Activated CD8-positive, alpha-beta memory T cell treated with anti-CD3 and anti-CD28 coated beads, Interleukin-2, amount 50 U/mL, for 24 hours (primary cell): ENCODE measurements at regions not wholly inside any gene's neighbourhood (a gene's known extent, or its start where the extent isn't known, plus 50 kb on each side); places are given as distances from the start of the nearest gene placed in this dataset.

Experiments
- DNase-seq: peaks from one replicate; pipeline ENCODE4 v3.0.0-alpha.2; 2020; ENCODE audit errors: extremely low read depth

DNA sequence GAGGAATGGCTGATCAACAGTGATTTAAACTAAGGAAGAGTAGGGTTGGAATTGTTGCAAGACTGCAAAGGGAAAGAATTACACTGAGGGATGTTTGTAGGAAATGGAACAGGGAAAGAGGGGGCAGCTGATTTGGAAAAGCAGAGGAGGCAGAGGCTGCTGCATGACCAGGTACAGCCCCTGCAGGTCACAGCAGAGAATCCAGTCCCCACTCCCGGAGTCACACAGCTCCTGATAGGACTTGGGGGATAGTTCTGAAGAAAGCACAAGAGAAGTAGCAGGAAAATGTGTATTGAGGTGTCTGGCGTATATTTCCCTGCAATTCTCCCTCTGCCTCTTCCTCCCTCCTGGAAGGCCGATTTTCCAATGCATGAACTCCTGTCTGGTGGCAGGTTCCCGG, 92.5 kb upstream of the PDE10A start:
- no peak for DNase-seq

- DNase-seq: no peak
Observed at GRCh38 chr6:165753506-165753905, 90.5 kb upstream of the PDE10A start.

DNA sequence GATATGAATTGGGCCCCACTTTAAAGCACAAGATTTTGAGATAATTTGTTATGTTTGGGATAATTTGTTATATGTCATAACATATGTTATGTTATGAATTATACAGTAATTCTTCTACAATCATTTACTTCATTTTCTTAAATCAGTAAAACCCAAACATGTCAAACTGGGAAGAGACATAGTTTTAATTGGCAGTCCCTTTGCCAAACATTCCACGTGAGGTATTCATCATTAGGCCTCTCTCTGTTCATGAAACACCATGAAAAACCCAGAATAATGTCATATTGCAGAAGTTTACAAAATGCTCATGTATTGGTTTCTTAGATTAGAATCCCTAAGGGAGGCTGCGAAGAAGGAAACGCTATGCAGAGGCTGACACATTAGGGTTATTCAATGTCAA, 89.4 kb upstream of the PDE10A start:
- DNase-seq: no peak

DNA sequence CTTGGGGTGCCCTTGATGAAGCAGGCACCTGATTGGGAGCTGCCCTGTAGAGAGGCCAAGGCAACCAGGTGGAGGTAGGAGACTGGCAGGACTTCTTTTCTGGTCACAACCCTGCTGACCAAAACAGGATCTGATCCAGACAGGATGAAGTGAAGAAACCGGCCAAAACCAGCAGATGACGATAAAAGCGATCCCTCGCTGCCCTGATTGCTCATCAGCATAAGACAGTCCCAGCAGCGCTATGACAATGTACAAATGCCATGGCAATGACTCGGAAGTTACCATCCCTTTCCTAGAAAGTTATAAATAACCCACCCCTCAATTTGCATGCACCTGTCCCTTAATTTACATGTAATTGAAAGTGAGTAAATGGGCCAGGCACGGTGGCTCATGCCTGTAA, 88.4 kb upstream of the PDE10A start:
- no peak for DNase-seq

GRCh38 chr6:165749163-165749562, 86.1 kb upstream of the PDE10A start:
- no peak for DNase-seq

- DNase-seq: no peak
Observed at GRCh38 chr6:165748390-165748789, 85.3 kb upstream of the PDE10A start.

GRCh38 chr6:165747963-165748362, 84.9 kb upstream of the PDE10A start:
- no peak for DNase-seq

GRCh38 chr6:165746331-165746730, 83.3 kb upstream of the PDE10A start:
- DNase-seq: no peak

DNA sequence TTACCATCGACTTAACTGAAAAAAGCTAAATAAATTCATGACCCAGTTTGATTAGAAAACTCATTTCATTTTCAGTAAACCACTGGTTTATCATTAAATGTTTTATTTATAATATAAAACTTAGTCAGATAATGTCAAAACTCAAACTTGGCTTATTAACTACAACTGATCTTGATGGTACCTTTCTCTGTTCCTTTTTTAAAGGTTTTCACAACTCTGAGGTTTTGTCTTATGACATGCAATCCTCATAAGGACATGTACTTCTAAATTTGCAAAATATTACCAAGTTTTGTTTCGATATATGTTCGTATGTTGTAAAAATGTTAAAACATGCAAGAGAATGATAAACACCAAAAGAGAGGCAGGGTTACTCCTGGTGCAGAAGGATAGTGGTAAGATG, 82.5 kb upstream of the PDE10A start:
- DNase-seq: no peak

DNA sequence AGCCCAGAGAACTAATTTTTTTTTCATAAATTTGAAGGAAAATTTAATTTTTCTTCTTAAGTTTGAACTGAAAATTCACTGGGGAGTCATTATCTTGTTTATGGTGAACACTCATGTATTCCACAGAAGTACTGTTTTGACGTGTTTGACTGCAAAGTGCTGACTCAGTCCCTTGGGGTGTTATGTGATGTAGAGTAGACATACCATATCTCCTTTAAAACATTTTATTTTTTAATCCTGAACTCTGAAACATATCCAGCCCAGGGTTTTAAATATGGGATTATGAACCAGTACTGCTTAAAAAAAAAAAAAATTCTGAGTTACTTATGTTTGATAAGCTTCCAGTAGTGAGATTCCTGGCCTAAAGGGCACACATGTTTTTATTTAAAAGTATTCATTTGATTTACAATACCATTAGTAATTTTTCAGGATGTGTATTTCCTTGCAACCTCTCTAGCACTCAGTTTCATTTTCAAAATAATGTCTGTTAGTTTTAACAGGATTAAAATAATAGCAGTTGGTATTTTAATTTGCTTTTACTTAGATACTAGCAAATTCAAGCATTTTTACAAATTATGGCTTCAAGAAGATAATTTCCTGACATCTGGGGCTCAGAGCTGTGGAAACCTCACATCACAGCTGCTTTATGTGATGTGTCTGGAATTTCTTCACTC, 81.7 kb upstream of the PDE10A start:
- no peak for DNase-seq

- DNase-seq: no peak
Observed at GRCh38 chr6:165743366-165743898, 80.4 kb upstream of the PDE10A start.

DNA sequence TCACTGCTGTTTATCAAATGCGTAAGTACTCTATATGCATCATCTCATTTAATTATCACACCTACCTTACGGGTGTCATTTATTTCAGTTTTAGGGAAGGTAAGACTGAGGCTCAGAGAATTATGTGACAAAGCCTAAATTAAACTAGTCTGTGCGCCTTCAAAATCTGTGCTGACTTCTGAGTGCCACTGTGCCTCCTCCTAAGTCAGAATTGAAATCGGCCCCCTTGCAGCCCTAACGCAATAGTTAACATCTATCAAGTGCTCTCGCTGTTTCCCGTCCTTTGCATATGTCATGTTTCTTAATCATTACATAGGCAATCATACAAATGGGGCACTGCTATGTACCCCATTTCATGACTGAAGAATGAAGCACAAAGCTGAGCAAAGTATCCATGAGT, 79.0 kb upstream of the PDE10A start:
- no peak for DNase-seq

DNA sequence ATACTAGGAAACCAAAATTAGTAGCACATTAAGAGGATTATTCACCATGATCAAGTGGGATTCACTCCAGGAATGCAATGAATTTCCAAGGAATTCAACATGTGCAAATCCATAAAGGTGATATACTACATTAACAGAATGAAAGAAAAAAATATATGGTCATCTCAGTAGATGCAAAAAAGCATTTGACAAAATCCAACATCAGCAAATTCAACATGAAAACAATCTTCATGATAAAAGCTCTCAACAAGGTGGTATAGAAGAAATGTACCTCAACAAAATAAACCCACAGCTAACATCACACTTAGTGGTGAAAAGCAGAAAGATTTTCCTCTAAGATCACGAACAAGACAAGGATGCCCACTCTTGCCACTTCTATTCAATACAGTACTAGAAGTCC, 74.4 kb upstream of the PDE10A start:
- DNase-seq: no peak

GRCh38 chr6:165735065-165735464, 72.0 kb upstream of the PDE10A start:
- DNase-seq: no peak

GRCh38 chr6:165733489-165733791, 70.4 kb upstream of the PDE10A start:
- DNase-seq: no peak

GRCh38 chr6:165732696-165733488, 69.9 kb upstream of the PDE10A start:
- no peak for DNase-seq

DNA sequence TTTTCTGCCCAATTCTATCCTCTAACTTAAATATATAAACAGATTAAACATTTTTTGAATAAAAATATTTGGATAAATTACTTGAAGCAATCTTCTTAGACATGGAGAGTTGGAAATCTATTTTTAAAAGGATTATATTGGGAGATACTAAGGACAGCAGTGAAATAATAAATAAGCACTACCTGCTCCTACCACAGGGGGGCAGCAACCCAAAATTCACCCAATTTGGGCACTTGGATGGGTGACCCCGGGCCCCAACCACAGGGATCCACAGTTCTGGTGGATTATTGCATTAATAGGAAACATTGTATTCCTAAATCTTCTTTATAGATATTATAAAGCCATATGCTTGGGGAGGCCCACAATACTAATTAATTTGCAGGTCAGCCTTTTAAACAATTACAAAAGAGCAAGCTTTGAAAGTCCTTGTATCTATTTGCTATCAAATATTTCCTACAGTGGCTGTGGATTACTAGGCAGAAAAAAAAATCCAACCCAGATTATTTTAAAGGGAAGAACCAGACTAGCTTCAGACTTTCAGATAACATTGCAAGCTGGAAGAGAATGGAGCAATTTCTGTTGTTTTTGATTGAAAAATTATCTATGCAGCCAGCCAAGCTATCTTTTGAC, 66.4 kb upstream of the PDE10A start:
- no peak for DNase-seq

DNA sequence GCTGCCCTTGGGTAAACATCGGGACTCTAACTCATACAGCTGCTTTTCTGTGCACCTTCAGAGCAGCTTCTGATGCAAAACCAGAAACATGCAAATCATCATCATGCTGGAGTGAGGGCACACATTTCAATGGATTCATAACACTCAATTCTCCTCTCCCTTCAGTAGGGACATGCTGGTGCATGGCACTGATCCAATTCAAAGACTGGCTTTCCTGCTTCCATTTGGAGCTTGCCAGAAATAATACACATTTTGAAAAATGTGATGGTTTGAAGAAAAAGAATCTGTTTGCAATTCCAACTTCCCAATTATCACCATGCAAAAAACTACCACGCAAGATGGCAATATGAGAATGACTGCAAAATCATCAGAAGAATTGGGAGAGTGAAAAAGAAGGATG, 65.2 kb upstream of the PDE10A start:
- no peak for DNase-seq

DNA sequence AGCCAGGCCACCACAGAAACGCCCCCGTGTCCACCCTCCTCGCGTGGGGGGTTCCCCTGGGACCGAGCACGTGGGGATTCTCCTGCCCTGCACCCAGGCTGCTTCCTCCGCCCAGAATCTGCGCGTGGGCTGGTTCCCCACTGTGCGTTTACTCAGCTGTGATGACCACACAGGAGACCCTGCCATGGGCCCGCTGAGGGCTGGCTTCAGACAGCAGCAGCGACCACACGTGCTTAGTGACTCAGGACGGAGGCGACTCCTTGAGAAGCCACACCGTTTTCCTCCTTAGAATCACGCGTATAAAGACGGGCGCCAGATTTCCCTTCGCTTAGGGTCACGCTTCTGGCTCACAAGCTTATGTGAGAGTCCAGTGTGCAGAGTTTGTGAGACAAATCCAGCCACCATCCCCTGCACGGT, 63.9 kb upstream of the PDE10A start:
- no peak for DNase-seq

DNA sequence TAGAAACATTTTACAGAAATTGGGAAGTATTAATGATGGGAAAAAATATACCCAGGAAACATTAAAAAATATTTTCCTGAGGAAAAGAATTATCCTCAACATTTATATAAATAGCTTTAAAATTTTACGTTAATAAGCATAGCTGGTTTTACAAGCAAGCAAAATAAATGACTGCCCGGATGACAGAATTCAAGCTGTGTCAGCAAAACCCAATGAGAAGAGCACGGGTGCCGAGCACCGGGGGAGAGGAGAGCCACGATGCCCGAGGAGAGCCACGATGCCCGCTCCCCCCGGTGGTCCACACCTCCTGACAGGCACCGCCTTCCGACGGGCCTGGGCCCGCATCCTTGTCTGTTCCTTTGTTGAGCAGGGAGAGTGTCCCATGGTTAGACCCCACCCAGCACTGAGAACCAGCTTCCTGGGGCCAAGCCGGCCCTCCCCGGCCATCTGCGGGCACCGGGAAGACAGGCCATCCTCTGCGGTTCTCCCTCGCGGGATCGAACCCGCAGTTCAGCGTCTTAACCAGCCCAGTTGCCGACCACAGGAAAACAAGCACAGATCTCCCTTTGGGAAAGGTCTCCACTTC, 63.3 kb upstream of the PDE10A start:
- DNase-seq: no peak

GRCh38 chr6:165725201-165725600, 62.2 kb upstream of the PDE10A start:
- DNase-seq: no peak

DNA sequence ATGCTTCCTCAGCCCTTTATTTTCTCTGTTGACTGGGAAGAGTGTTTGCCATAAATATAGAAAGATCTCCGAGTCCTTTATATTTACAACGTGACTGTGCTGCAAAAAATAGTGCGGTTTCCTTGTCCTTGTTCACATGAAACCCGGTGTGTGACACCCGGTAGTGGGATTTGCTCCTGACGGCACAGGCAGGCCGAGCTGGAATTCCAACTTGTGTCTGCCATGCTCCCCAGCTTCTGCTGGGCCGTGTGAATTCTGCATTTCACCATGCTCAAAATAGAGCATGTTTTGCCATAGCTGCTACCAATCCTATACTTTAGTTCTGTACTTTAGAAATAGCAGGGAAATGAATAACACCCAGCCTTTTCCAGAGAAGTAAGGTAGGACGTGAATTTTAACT, 60.3 kb upstream of the PDE10A start:
- no peak for DNase-seq

- DNase-seq: no peak
Observed at GRCh38 chr6:165722022-165722421, 59.0 kb upstream of the PDE10A start.
